CD14-positive monocyte (primary cell): ENCODE measurements at regions not wholly inside any gene's neighbourhood (a gene's known extent, or its start where the extent isn't known, plus 50 kb on each side); places are given as distances from the start of the nearest gene placed in this dataset.

Source experiments
- DNase-seq, 3 donors: peaks; one replicate each; pipeline ENCODE4 v3.0.0-alpha.2; 2011 to 2022
- H2AFZ ChIP-seq: 2 replicates; pipeline ENCODE4 v1.6.0; 2012; ENCODE audit warnings: mild to moderate bottlenecking, low read depth, low read length, inconsistent platforms; ENCODE audit not compliant: insufficient read depth, poor library complexity, severe bottlenecking
- H3K27ac ChIP-seq, 2 donors: 1 replicate in 1 of 2; 2 replicates in 1 of 2; pipeline ENCODE4 v1.5.1; 2012 to 2013; ENCODE audit warnings: low read length in 2 of 2, control low read depth in 1 of 2, inconsistent platforms in 1 of 2, low read depth in 1 of 2, mild to moderate bottlenecking in 1 of 2
- H3K27me3 ChIP-seq, 2 donors: one replicate each; pipeline versions ENCODE4 v1.6.0 to v1.6.1; 2011 to 2013; ENCODE audit warnings: low read length in 2 of 2; ENCODE audit not compliant: control insufficient read depth in 2 of 2, insufficient read depth in 2 of 2
- H3K36me3 ChIP-seq, 2 donors: replicated peaks in 1 of 2; 1 replicate in 1 of 2; 2 replicates in 1 of 2; pipeline versions ENCODE4 v1.5.1 to v1.6.1; 2012 to 2013; ENCODE audit warnings: low read length in 2 of 2, control low read depth in 1 of 2, inconsistent platforms in 1 of 2, mild to moderate bottlenecking in 1 of 2; ENCODE audit not compliant: insufficient read depth in 2 of 2, control insufficient read depth in 1 of 2
- H3K4me1 ChIP-seq, 2 donors: 1 replicate in 1 of 2; 2 replicates in 1 of 2; pipeline versions ENCODE4 v1.5.1 to v1.6.1; 2012 to 2013; ENCODE audit warnings: low read length in 2 of 2, control low read depth in 1 of 2, inconsistent platforms in 1 of 2, mild to moderate bottlenecking in 1 of 2, moderate library complexity in 1 of 2; ENCODE audit not compliant: insufficient read depth in 2 of 2, control insufficient read depth in 1 of 2
- H3K4me2 ChIP-seq: replicated peaks from 2 replicates; pipeline ENCODE3; 2012; ENCODE audit warnings: low read length, moderate library complexity, mild to moderate bottlenecking; ENCODE audit not compliant: poor library complexity, severe bottlenecking; ENCODE audit errors: extremely low read depth
- H3K4me3 ChIP-seq, 3 experiments: fragments of 200-600 bp in 1 of 3; sonication (generic) in 1 of 3; replicated peaks in 1 of 3; 1 replicate in 2 of 3; 2 replicates in 1 of 3; pipeline ENCODE4 v1.5.1; 2011 to 2013; ENCODE audit warnings: low read length in 3 of 3, mild to moderate bottlenecking in 3 of 3, control low read depth in 2 of 3, low read depth in 2 of 3, inconsistent platforms in 1 of 3, moderate library complexity in 1 of 3
- H3K79me2 ChIP-seq: 2 replicates; pipeline ENCODE4 v1.6.0; 2012; ENCODE audit warnings: mild to moderate bottlenecking, control low read depth, inconsistent platforms, low read length, moderate library complexity; ENCODE audit not compliant: insufficient read depth
- H3K9ac ChIP-seq: 2 replicates; pipeline ENCODE4 v1.6.0; 2017; ENCODE audit warnings: low read length, mild to moderate bottlenecking; ENCODE audit not compliant: insufficient read depth, poor library complexity, severe bottlenecking
- H3K9me3 ChIP-seq, 2 donors: replicated peaks in 1 of 2; 1 replicate in 1 of 2; 2 replicates in 1 of 2; pipeline versions ENCODE4 v1.5.1 to v1.6.1; 2012 to 2013; ENCODE audit warnings: low read length in 2 of 2, control low read depth in 1 of 2; ENCODE audit not compliant: control insufficient read depth in 1 of 2, insufficient read depth in 1 of 2
- H4K20me1 ChIP-seq: 2 replicates; pipeline ENCODE4 v1.6.0; 2012; ENCODE audit warnings: mild to moderate bottlenecking, low read length, control low read depth, moderate library complexity; ENCODE audit not compliant: insufficient read depth
- H3K27ac Mint-ChIP-seq, 7 donors: one replicate each; pipeline ENCODE4 v1.8.0; 2020; ENCODE audit warnings: mild to moderate bottlenecking in 7 of 7, mixed read lengths in 7 of 7, moderate library complexity in 6 of 7, inconsistent platforms in 2 of 7
- H3K27me3 Mint-ChIP-seq, 3 donors: one replicate each; pipeline ENCODE4 v1.8.0; 2021 to 2022; ENCODE audit warnings: low read depth in 3 of 3, mild to moderate bottlenecking in 3 of 3, mixed read lengths in 3 of 3, moderate library complexity in 3 of 3, inconsistent platforms in 1 of 3
- H3K36me3 Mint-ChIP-seq, 2 donors: one replicate each; pipeline ENCODE4 v1.8.0; 2020; ENCODE audit warnings: mixed read lengths in 2 of 2, inconsistent platforms in 1 of 2, mild to moderate bottlenecking in 1 of 2
- H3K4me1 Mint-ChIP-seq: one replicate; pipeline ENCODE4 v1.8.0; 2020; ENCODE audit warnings: mild to moderate bottlenecking, mixed read lengths
- H3K4me3 Mint-ChIP-seq, 2 donors: one replicate each; pipeline ENCODE4 v1.8.0; 2020; ENCODE audit warnings: mild to moderate bottlenecking in 2 of 2, mixed read lengths in 2 of 2, moderate library complexity in 1 of 2
- H3K9me3 Mint-ChIP-seq, 7 donors: one replicate each; pipeline ENCODE4 v1.8.0; 2020 to 2022; ENCODE audit warnings: mixed read lengths in 7 of 7, mild to moderate bottlenecking in 6 of 7, moderate library complexity in 6 of 7, inconsistent platforms in 2 of 7
- CTCF ChIP-seq: fragments of 200-600 bp; IDR thresholded peaks from one replicate; pipeline ENCODE4 v1.8.0; 2022; ENCODE audit warnings: antibody characterized with exemption, mild to moderate bottlenecking
- WGBS: methylation state at CpG from one replicate; pipeline ENCODE4 v1.1.5; 2013; ENCODE audit warnings: missing lambda C conversion rate; ENCODE audit not compliant: insufficient coverage; 5-methylcytosine and 5-hydroxymethylcytosine counted together
- intact Hi-C, 2 donors: fragments of 100-400 bp; cut with micrococcal nuclease; formaldehyde crosslinking; loops; one replicate each; pipeline versions ENCODE4 v1.15.0 to v1.15.1; 2023

- H3K4me1 ChIP-seq: no peaks in the 10 kb centered on the region
- intact Hi-C loops: no loop called here
- H3K4me2 ChIP-seq: no peak overlapping the region
- no peak overlapping the region for H2AFZ ChIP-seq
- no peaks in the 10 kb centered on the region for H3K9me3 ChIP-seq
- 91% methylated on average over 32 of the region's 33 CpGs for WGBS
- DNase-seq: no peak
- Mint-ChIP-seq H3K27ac (no peak overlapping the region), H3K27me3 (peaks cover 2 to 8% (median 7%) of the 10 kb centered on the region in 3 donors), H3K9me3 (no peaks in the 10 kb centered on the region), H3K4me3 (no peak overlapping the region), H3K4me1 (no peaks in the 10 kb centered on the region), H3K36me3 (no peaks in the 10 kb centered on the region)
- no peak for TF ChIP-seq CTCF
- no peak overlapping the region for H3K27ac ChIP-seq
- no peaks in the 10 kb centered on the region for H4K20me1 ChIP-seq
- H3K4me3 ChIP-seq: no peak overlapping the region
- no peaks in the 10 kb centered on the region for H3K79me2 ChIP-seq
- H3K36me3 ChIP-seq: no peaks in the 10 kb centered on the region
- H3K27me3 ChIP-seq: no peaks in the 10 kb centered on the region
- H3K9ac ChIP-seq: no peak overlapping the region
Observed at GRCh38 chr2:562391-563364, 114.5 kb downstream of the TMEM18 start.

- H3K27me3 ChIP-seq: no peaks in the 10 kb centered on the region
- WGBS: 96% methylated on average over 9 of the region's 14 CpGs
Observed at GRCh38 chr2:558879-559278, 118.3 kb downstream of the TMEM18 start.

More at GRCh38 chr2:558879-559278, 118.3 kb downstream of the TMEM18 start:
- Mint-ChIP-seq H3K36me3 (no peaks in the 10 kb centered on the region), H3K27me3 (peaks cover 2 to 7% (median 5%) of the 10 kb centered on the region in 3 donors), H3K27ac (no peak overlapping the region), H3K4me3 (no peak overlapping the region), H3K4me1 (no peaks in the 10 kb centered on the region), H3K9me3 (no peaks in the 10 kb centered on the region)
- Histone ChIP-seq H2AFZ (no peak overlapping the region), H3K4me1 (no peaks in the 10 kb centered on the region), H3K27ac (no peak overlapping the region), H3K9me3 (no peaks in the 10 kb centered on the region), H3K9ac (no peak overlapping the region), H3K4me2 (no peak overlapping the region), H4K20me1 (no peaks in the 10 kb centered on the region), H3K36me3 (no peaks in the 10 kb centered on the region), H3K4me3 (no peak overlapping the region), H3K79me2 (no peaks in the 10 kb centered on the region)
- intact Hi-C loops: no loop called here
- DNase-seq: no peak
- no peak for TF ChIP-seq CTCF
